Duodenal mucosa (tissue), 2 donors: ENCODE measurements at regions not wholly inside any gene's neighbourhood (a gene's known extent, or its start where the extent isn't known, plus 50 kb on each side); places are given as distances from the start of the nearest gene placed in this dataset.

Experiments
- H3K27ac ChIP-seq: one replicate; pipeline ENCODE4 v1.7.0; 2013; ENCODE audit warnings: low read depth, low read length
- H3K27me3 ChIP-seq, 2 donors: one replicate each; pipeline ENCODE4 v1.7.0; 2013; ENCODE audit warnings: low read length in 2 of 2, control low read depth in 1 of 2; ENCODE audit not compliant: insufficient read depth in 2 of 2, control insufficient read depth in 1 of 2
- H3K36me3 ChIP-seq, 2 donors: one replicate each; pipeline ENCODE4 v1.7.0; 2013; ENCODE audit warnings: low read length in 2 of 2, control low read depth in 1 of 2; ENCODE audit not compliant: insufficient read depth in 2 of 2, control insufficient read depth in 1 of 2
- H3K4me1 ChIP-seq, 2 donors: one replicate each; pipeline ENCODE4 v1.7.0; 2013; ENCODE audit warnings: low read length in 2 of 2, control low read depth in 1 of 2; ENCODE audit not compliant: insufficient read depth in 2 of 2, control insufficient read depth in 1 of 2
- H3K4me3 ChIP-seq, 2 donors: one replicate each; pipeline ENCODE4 v1.7.0; 2013; ENCODE audit warnings: low read length in 2 of 2, low read depth in 1 of 2
- H3K9ac ChIP-seq, 2 donors: one replicate each; pipeline ENCODE4 v1.7.0; 2013; ENCODE audit warnings: low read length in 2 of 2, low read depth in 1 of 2
- H3K9me3 ChIP-seq, 2 donors: one replicate each; pipeline ENCODE4 v1.7.0; 2013; ENCODE audit warnings: low read length in 2 of 2, control low read depth in 1 of 2; ENCODE audit not compliant: control insufficient read depth in 1 of 2

GRCh38 chr6:68333442-68333841 lies 301.6 kb upstream of the ADGRB3 start:
- Histone ChIP-seq H3K4me3 (no peak overlapping the region), H3K4me1 (no peaks in the 10 kb centered on the region), H3K27ac (no peak overlapping the region), H3K9me3 (peaks cover 0 to 5% of the 10 kb centered on the region in 2 donors), H3K36me3 (no peaks in the 10 kb centered on the region), H3K9ac (no peak overlapping the region), H3K27me3 (no peaks in the 10 kb centered on the region)

- Histone ChIP-seq H3K4me1 (no peaks in the 10 kb centered on the region), H3K27ac (no peak overlapping the region), H3K27me3 (no peaks in the 10 kb centered on the region), H3K4me3 (no peak overlapping the region), H3K36me3 (no peaks in the 10 kb centered on the region), H3K9ac (no peak overlapping the region), H3K9me3 (peaks cover 0 to 1% of the 10 kb centered on the region in 2 donors)
Observed at GRCh38 chr6:68328156-68328555, 306.9 kb upstream of the ADGRB3 start.

- H3K27ac ChIP-seq = no peak overlapping the region
- no peak overlapping the region for H3K9ac ChIP-seq
- H3K4me3 ChIP-seq = no peak overlapping the region
- H3K9me3 ChIP-seq = no peaks in the 10 kb centered on the region
- H3K4me1 ChIP-seq = no peaks in the 10 kb centered on the region
- H3K27me3 ChIP-seq = no peaks in the 10 kb centered on the region
- no peaks in the 10 kb centered on the region for H3K36me3 ChIP-seq
Observed at GRCh38 chr6:68326762-68327161, 308.3 kb upstream of the ADGRB3 start.

DNA sequence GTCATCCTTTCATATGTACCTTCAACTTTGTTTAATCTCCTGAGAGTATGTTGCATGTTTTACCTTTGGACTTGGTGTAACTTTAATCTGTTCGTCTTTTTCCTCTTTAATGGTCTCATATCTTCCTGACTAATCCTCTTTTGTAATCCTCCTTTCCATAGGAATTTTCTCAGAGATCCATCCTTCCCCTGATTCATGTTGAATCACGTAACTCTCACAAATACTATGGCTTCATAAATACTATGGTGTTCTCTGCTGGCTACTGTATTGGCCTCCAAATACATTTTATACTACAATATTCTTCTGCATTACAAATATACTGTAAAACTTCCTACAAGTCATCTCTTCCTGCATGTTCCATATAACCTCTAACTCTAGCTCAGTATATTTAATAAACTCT lies 317.7 kb upstream of the ADGRB3 start:
- no peaks in the 10 kb centered on the region for H3K4me1 ChIP-seq
- no peaks in the 10 kb centered on the region for H3K27me3 ChIP-seq
- no peak overlapping the region for H3K9ac ChIP-seq
- H3K4me3 ChIP-seq = no peak overlapping the region
- no peaks in the 10 kb centered on the region for H3K9me3 ChIP-seq
- no peak overlapping the region for H3K27ac ChIP-seq
- H3K36me3 ChIP-seq = no peaks in the 10 kb centered on the region

GRCh38 chr6:68313911-68314310 lies 321.2 kb upstream of the ADGRB3 start:
- Histone ChIP-seq H3K27ac (no peak overlapping the region), H3K36me3 (no peaks in the 10 kb centered on the region), H3K9me3 (no peaks in the 10 kb centered on the region), H3K27me3 (no peaks in the 10 kb centered on the region), H3K9ac (no peak overlapping the region), H3K4me3 (no peak overlapping the region), H3K4me1 (no peaks in the 10 kb centered on the region)

DNA sequence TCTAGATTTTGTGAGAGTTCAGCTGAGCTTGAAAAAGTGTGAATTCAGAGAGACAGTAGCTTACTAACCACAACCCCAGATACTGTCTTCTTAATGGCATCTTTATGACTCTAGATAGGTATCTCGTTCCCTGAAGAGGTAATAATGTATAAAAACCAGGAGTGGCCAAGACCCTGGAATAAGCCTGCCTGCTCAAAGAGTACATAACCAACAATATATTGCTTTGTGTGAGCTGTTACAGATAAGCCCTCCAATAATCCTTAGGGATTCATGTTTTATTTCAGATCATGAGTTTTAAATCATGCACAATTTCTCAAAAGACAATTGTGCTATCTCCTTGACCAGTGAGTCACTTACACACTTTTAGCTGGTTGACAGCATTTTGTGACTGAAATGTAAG lies 327.8 kb upstream of the ADGRB3 start:
- Histone ChIP-seq H3K27ac (no peak overlapping the region), H3K9me3 (no peaks in the 10 kb centered on the region), H3K9ac (no peak overlapping the region), H3K36me3 (no peaks in the 10 kb centered on the region), H3K4me1 (no peaks in the 10 kb centered on the region), H3K4me3 (no peak overlapping the region), H3K27me3 (no peaks in the 10 kb centered on the region)

DNA sequence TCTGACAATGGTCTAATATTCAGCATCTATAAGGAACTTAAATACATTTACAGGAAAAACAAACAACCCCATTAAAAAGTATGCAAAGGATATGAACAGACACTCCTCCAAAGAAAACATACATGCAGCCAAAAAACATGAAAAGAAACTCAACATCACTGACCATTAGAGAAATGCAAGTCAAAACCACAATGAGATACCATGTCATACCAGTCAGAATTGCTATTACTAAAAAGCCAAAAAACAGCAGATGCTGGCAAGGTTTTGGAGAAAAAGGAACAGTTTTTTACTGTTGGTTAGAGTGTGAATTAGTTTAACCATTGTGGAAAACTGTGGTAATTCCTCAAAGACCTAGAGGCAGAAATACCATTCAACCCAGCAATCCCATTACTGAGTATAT lies 339.0 kb upstream of the ADGRB3 start:
- Histone ChIP-seq H3K4me1 (no peaks in the 10 kb centered on the region), H3K27me3 (no peaks in the 10 kb centered on the region), H3K4me3 (no peak overlapping the region), H3K27ac (no peak overlapping the region), H3K9ac (no peak overlapping the region), H3K36me3 (no peaks in the 10 kb centered on the region), H3K9me3 (peaks cover 6 to 21% of the 10 kb centered on the region in 2 donors)

DNA sequence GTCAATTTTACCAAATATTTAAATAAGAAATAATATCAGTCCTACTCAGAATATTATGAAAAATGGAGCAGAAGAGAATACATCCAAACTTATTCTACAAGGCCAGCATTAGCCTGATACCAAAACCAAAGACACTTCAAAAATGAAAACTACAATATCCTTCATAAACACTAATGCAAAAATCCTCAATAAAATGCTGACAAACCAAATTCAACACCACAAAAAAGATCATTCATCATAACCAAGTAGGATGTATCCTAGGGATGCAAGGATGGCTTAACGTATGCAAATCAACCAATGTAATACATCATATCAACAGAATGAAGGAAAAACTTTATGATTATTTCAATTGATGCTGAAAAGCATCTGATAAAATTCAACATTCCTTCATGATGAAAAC lies 352.4 kb upstream of the ADGRB3 start:
- Histone ChIP-seq H3K27ac (no peak overlapping the region), H3K9me3 (peaks cover 3 to 10% of the 10 kb centered on the region in 2 donors)

GRCh38 chr6:68279793-68280557 lies 355.1 kb upstream of the ADGRB3 start:
- Histone ChIP-seq H3K4me1 (no peaks in the 10 kb centered on the region), H3K36me3 (no peaks in the 10 kb centered on the region), H3K27ac (no peak overlapping the region), H3K27me3 (no peaks in the 10 kb centered on the region), H3K9ac (no peak overlapping the region), H3K4me3 (no peak overlapping the region), H3K9me3 (peaks cover 3 to 10% of the 10 kb centered on the region in 2 donors)

More for the DNA sequence above, 352.4 kb upstream of the ADGRB3 start:
- Histone ChIP-seq H3K36me3 (no peaks in the 10 kb centered on the region), H3K27me3 (no peaks in the 10 kb centered on the region), H3K9ac (no peak overlapping the region), H3K4me3 (no peak overlapping the region), H3K4me1 (no peaks in the 10 kb centered on the region)

- H3K9me3 ChIP-seq = no peaks in the 10 kb centered on the region
- H3K36me3 ChIP-seq = no peaks in the 10 kb centered on the region
- H3K4me3 ChIP-seq = no peak overlapping the region
- H3K27me3 ChIP-seq = no peaks in the 10 kb centered on the region
- H3K27ac ChIP-seq = no peak overlapping the region
- H3K4me1 ChIP-seq = no peaks in the 10 kb centered on the region
- no peak overlapping the region for H3K9ac ChIP-seq
Observed at GRCh38 chr6:68273297-68273696, 361.8 kb upstream of the ADGRB3 start.
